Sciatic nerve (tissue), 2 donors: ENCODE measurements at regions not wholly inside any gene's neighbourhood (a gene's known extent, or its start where the extent isn't known, plus 50 kb on each side); places are given as distances from the start of the nearest gene placed in this dataset.

Experiments
- ATAC-seq: fragments of 200-7000 bp; cut with Tn5 transposase; one replicate; pipeline ENCODE4 v1.9.1; 2020; ENCODE audit warnings: mild to moderate bottlenecking, moderate library complexity
- DNase-seq: peaks from one replicate; pipeline ENCODE4 v3.0.0-alpha.2; 2020; ENCODE audit warnings: low spot score
- intact Hi-C: fragments of 100-400 bp; cut with DNase I; formaldehyde crosslinking; loops from one replicate; pipeline ENCODE4 v1.14.2; 2022
- donor health status: DM: no; HTN: no; CAD: no.
- donor health status: DM: no; HTN: no; CAD: no.

GRCh38 chr10:80739963-80740715, 202.4 kb downstream of the SH2D4B start:
- ATAC-seq = no peak
- DNase-seq = no peak
- intact Hi-C loops = no loop called here

GRCh38 chr10:80741278-80741677, 203.6 kb downstream of the SH2D4B start:
- intact Hi-C loops = no loop called here
- ATAC-seq (no peak), DNase-seq (no peak)

- ATAC-seq (no peak), DNase-seq (no peak)
- intact Hi-C loops = no loop called here
These were observed 212.6 kb downstream of the SH2D4B start for GRCh38 chr10:80750268-80750667.

DNA sequence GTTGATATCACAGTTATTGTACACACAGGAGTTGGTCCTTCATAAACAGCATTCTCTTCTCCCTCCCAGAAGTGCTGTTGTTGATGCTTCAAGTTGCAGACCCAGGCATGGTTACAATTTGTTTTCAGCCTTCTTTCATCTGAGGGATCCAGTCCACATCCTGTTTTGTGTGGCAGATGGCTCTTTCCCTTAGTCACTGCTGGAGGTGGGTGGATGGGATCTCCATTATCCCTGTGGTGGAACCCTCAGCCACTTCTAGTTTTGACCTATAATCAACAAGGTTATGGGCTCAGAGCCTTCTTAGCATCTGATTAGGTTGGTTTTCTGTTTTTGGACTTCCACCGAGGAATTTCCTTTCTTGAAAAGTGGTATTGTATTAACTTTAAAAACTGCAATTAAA, 214.2 kb downstream of the SH2D4B start:
- intact Hi-C loops = no loop called here
- no peak for DNase-seq
- no peak for ATAC-seq

DNA sequence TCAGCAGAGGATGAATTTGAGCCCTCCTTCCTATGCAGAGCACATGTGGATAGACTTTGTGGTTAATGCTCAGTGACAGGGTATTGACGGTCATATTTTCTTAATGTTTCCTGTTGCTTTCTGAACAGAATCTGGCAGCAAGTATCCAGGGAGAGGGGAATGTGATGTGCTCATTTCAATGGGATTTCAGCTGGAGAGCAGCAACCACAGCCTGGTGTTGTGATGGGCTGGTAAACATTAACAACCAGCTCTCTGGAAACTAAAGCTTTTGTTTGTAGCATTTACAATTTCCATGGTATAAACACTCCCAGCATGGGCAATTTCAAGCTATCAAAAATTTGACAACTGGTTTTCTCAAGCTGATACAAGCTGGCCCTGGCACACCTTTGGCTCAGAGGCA, 215.9 kb downstream of the SH2D4B start:
- ATAC-seq (no peak), DNase-seq (no peak)
- intact Hi-C loops = no loop called here

DNA sequence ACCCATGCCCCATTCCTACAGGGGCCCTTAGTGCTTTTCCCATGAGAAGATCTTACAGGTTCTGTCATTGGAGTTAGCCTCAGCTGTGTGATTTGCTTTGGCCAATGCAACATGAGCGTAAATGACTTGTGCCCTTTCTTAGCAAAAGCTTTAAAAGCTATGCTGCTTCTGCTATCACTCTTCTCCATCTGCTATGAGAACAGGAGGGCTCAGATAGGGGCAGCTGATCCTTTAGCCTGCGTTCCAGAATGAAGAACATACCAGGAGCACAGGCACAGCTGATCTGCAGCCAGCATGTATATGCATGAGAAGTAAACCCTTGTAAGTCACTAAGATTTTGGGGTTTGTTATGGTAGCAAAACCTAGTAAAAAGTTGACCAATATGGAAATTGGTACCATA, 218.2 kb downstream of the SH2D4B start:
- intact Hi-C loops = no loop called here
- DNase-seq = no peak
- ATAC-seq = no peak

- ATAC-seq = no peak
- intact Hi-C loops = no loop called here
These were observed 222.0 kb downstream of the SH2D4B start for GRCh38 chr10:80759693-80760092.

GRCh38 chr10:80760914-80761371, 223.2 kb downstream of the SH2D4B start:
- ATAC-seq = no peak
- intact Hi-C loops = no loop called here
- DNase-seq = no peak

More at GRCh38 chr10:80759693-80760092, 222.0 kb downstream of the SH2D4B start:
- DNase-seq = no peak

DNA sequence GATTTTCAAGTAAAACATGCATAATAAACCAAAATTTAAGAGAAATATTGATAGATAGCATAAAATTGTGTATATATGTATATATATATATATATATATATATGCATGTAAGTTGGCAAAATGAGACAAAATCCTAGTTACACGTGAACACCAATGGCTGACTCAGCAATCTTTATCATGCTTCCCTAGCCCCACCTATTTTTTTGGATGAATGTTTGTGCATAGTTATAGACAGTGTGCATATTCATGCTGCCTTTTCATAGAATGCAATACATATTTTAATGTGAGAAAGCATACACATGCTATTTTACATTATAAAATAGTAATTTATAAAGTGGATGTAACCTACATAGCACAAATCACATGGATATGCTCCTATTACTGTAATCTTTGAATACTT, 230.3 kb downstream of the SH2D4B start:
- intact Hi-C loops = no loop called here
- DNase-seq (no peak), ATAC-seq (no peak)

DNA sequence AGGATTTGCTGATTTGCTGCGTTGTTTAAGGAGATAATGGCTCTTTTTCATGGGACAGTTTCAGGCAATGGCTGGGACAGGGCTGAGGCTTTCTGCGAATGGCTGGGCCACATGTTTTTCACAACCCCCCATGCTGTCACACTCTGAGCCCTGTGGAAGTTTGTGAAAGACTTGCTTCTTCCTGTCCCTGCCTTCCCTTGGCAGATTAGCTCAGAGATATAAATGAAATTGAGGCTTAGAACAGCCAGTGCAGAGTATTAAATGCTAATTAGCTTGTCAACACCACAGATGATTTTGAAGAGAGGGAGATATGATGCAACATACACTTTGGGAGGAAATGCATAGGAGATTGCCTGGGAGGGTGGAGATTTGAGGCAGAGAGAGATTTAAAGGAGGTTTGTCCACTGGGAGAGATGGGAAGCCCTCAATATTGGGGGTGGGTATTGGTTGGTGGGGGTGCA, 232.0 kb downstream of the SH2D4B start:
- DNase-seq (no peak), ATAC-seq (no peak)
- intact Hi-C loops = no loop called here

DNA sequence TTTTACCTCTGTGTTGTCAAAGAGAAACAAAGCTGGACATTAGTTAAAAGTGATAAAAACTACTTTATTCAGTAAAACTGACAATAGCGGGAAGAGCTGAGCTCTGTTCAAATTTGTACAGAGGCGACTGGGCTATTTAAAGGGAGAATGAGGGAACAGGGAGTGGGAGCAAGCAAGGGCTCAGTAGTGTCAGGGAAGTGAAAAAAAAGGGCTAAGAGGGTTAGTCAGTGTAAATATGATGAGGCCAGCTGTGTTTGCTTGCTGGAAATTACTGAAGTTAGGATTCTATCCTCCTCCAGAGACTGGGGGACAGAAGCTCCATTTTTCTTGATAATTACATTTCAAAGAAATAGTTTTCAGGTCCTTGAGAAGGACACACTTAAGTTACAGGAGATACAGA, 232.5 kb downstream of the SH2D4B start:
- intact Hi-C loops = no loop called here
- DNase-seq = no peak
- no peak for ATAC-seq

DNA sequence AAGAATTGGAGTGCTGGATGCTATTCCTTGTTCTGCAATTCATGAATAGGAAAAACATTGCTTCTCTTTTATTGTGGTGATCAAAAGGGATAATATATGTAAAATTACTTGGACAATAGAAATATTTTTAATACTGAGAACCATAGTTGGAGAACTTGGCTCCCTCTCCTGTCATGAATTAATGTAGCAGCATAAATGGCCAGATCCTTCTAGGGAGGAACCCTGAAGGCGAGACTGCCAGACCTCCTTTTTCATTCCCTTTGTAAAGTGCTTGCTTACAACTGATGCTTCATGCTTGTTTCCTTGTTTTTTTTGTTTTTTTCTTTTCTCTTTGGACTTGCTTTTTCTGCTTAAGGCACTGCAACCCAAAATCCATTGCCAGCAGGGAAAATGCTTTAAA, 233.6 kb downstream of the SH2D4B start:
- DNase-seq (no peak), ATAC-seq (no peak)
- intact Hi-C loops = no loop called here

- no peak for DNase-seq
- intact Hi-C loops = no loop called here
- no peak for ATAC-seq
These were observed 234.3 kb downstream of the SH2D4B start for GRCh38 chr10:80771902-80772555.

- intact Hi-C loops = no loop called here
- no peak for ATAC-seq
These were observed 234.9 kb downstream of the SH2D4B start for GRCh38 chr10:80772596-80772995.

DNA sequence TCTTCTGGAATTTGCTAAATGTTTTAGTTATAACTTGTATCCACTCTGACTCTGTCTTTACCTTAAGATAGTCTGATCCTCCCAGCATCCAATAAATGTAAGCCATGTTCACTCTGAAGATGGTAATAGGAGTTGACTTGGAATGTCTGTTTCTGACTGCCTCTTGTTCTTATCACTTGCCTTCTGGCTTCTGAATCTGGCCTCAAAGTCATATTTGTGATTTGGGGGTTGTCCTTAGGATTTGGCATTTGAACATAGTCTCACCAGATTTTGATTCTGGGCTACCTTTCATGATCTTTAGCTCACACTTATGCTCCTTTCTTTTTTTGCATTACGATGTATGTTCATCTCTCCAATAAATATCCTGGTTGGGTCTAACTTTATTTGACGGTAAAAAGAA, 247.0 kb downstream of the SH2D4B start:
- intact Hi-C loops = no loop called here
- DNase-seq (no peak), ATAC-seq (no peak)

More at GRCh38 chr10:80772596-80772995, 234.9 kb downstream of the SH2D4B start:
- DNase-seq = no peak

GRCh38 chr10:80786322-80786721, 248.6 kb downstream of the SH2D4B start:
- no peak for ATAC-seq
- DNase-seq = no peak
- intact Hi-C loops = no loop called here

DNA sequence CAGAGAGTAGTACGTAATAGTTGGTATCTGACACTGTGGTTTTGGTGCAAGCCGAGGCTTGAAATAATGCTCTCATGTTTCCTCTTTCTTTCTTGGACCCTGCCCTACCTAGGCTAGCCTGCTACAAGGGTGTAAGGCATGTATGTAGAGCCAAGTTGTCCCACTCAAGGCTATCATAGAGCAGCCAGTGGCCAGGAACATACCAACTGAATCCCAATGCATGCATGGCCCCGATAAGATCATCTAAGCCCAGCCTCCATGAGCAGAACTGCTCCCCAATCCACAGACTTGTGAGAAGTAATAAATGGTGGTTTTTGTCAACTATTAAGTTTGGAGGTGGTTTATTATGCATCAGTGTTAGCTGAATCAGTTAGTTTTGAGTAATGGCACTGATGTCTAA, 250.2 kb downstream of the SH2D4B start:
- DNase-seq = no peak
- intact Hi-C loops = no loop called here
- no peak for ATAC-seq

- no peak for DNase-seq
- intact Hi-C loops = no loop called here
- ATAC-seq = no peak
These were observed 257.3 kb downstream of the SH2D4B start for GRCh38 chr10:80794994-80795393.

DNA sequence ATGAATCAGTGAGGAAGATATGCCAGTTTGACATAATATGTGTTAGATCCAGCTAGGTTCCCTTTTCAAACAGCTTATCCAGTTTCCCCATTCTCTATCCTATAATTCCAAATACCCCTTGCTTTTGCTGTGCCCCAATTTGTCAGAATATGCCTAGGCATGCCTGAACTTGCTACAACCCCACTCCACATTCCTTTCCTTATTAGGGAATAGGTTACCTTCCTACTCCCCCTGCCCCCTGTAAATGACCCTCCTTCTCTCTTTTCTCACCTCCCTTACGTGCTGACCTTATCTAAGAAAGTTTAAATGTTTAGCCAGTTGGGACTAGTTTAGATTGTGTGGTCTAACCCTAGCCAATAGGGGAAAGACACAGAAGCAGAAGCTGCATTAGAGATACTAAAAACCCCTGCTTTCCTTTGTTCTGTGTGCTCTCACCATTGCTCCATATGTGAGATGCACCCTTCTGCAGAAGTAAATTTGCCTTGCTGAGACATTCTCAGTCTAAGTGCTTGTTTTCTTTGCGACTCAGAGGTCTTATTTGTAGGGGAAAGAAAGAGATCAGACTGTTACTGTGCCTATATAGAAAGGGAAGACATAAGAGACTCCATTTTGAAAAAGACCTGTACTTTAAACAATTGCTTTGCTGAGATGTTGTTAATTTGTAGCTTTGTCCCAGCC, 267.8 kb downstream of the SH2D4B start:
- intact Hi-C loops = no loop called here
- ATAC-seq (no peak), DNase-seq (no peak)

GRCh38 chr10:80814147-80814652, 276.5 kb downstream of the SH2D4B start:
- intact Hi-C loops = no loop called here

More at GRCh38 chr10:80814147-80814652, 276.5 kb downstream of the SH2D4B start:
- ATAC-seq = no peak
- no peak for DNase-seq
